ENCODE measurements at regions not wholly inside any gene's neighbourhood (a gene's known extent, or its start where the extent isn't known, plus 50 kb on each side); places are given as distances from the start of the nearest gene placed in this dataset.
A peak's percentile ranks its signal among the peaks of the same experiment; 100 is the strongest.
"Not testable (repeated sequence)": the region's sequence is repeated elsewhere in the genome, so short reads cannot be mapped to it uniquely, and the experiment has no call there.

- no peak for DNase-seq (ENCODE audit: low read depth)
These were observed 76.1 kb upstream of the PDSS1 start for GRCh38 chr10:26621243-26621888.

DNA sequence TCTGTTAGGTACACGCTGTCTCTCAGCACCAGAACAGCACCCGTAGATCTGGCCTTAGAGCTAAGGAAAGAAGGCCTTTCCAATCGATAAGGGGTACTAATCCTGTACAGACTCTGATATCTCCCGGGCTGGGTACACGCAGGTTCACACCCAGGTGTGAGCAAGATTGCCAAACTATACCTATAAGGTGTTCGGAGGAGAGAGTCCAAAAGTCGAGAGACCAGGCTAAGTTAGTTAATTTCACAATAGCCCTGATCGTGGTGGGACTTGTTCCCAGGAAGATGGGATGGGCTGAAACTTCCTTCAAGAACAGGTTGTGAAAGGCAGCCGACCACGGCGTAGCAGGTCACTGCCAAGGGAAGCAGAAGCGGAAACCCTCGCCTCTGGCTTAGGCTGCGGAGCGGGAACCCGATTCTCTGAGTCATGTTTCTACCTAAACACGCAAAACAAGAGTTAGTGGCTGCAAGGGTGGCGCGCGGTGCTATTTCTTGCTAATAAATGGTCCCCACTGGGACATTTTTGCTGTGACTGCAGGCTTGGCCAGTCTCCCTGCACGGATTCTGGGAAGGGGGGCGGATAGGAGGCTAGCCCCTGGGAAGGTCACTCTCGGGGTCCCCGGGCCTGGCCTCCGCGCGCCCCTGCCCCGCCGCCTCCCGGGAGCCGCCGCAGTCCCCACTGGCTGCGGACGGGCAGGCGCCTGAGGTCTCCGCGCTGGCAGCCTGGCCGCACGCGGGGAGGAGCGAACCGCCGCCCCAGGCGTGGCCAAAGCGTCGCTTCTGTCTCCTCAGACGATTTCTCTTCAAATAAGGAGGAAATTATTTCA lies 75.4 kb upstream of the PDSS1 start:
- no peak for DNase-seq (ENCODE audit: low read depth)

DNA sequence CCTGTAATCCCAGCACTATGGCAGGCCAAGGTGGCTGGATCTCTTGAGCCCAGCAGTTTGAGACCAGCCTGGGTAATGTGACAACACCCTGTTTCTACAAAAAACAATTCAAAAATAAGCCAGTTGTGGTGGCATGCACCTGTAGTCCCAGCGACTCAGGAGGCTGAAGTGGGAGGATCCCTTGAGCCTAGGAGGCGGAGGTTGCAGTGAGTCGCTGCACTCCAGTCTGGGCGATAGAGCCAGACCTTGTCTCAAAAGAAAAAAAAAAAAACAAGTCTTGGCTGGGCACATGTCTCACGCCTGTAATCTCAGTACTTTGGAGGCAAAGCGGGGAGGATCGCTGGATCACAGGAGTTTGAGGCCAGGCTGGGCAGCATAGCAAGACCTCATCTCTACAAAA lies 74.6 kb upstream of the PDSS1 start:
- DNase-seq (ENCODE audit: low read depth) = no peak

GRCh38 chr10:26624006-26624405 lies 73.5 kb upstream of the PDSS1 start:
- DNase-seq (ENCODE audit: low read depth) = no peak

GRCh38 chr10:26626066-26626465 lies 71.4 kb upstream of the PDSS1 start:
- no peak for DNase-seq (ENCODE audit: low read depth)

GRCh38 chr10:26627324-26627723 lies 70.2 kb upstream of the PDSS1 start:
- peak; percentile 5 for DNase-seq (ENCODE audit: low read depth)

- DNase-seq (ENCODE audit: low read depth) = no peak
These were observed 69.1 kb upstream of the PDSS1 start for GRCh38 chr10:26628395-26628794.

- not testable (repeated sequence) for DNase-seq (ENCODE audit: low read depth)
These were observed 65.3 kb upstream of the PDSS1 start for GRCh38 chr10:26632171-26632570.

DNA sequence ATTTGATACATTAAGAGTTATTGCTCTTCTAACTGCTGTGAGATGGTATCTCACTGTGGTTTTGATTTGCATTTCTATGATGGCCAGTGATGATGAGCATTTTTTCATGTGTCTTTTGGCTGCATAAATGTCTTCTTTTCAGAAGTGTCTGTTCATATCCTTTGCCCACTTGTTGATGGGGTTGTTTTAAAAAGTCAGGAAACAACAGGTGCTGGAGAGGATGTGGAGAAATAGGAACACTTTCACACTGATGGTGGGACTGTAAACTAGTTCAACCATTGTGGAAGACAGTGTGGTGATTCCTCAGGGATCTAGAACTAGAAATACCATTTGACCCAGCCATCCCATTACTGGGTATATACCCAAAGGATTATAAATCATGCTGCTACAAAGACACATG lies 63.4 kb upstream of the PDSS1 start:
- not testable (repeated sequence) for DNase-seq (ENCODE audit: low read depth)

DNA sequence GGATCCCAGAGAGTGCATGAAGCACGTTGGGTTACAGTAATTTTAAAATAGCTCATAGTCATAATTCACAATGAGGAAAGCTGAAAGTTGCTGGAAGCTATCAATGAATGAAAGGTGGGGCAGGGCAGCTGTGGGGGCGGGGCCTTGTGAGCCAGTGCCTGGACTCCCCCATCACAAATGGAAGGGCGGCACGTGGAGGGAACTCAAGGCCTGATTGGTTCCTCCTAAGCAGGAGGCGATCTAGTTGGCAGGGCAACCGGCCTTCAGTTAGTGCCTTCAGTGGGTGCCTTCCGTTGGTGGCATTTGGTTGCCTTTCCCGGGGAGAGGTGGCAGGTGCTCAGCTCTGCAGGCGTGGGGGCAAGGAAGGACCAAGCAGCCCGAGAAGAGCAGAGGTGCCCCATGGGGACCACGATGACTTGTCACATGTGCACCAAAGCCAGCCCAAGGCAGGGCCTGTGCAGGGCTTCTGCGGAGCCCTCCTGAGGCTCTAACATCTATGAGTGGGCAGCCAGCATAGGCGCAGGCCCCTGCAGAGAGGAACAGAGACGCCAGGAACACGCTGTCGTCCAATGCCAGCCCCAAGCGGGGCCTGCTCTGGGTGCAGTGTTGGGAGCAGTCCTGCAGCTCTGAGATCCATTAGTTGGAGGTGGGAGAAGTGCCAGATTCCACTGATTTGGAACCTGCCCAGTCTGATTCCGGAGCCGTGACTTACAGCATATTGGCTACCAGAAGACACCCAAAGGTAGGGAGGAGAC lies 59.8 kb upstream of the PDSS1 start:
- DNase-seq (ENCODE audit: low read depth) = no peak

- DNase-seq (ENCODE audit: low read depth) = no peak
These were observed 57.1 kb upstream of the PDSS1 start for GRCh38 chr10:26640391-26640790.

DNA sequence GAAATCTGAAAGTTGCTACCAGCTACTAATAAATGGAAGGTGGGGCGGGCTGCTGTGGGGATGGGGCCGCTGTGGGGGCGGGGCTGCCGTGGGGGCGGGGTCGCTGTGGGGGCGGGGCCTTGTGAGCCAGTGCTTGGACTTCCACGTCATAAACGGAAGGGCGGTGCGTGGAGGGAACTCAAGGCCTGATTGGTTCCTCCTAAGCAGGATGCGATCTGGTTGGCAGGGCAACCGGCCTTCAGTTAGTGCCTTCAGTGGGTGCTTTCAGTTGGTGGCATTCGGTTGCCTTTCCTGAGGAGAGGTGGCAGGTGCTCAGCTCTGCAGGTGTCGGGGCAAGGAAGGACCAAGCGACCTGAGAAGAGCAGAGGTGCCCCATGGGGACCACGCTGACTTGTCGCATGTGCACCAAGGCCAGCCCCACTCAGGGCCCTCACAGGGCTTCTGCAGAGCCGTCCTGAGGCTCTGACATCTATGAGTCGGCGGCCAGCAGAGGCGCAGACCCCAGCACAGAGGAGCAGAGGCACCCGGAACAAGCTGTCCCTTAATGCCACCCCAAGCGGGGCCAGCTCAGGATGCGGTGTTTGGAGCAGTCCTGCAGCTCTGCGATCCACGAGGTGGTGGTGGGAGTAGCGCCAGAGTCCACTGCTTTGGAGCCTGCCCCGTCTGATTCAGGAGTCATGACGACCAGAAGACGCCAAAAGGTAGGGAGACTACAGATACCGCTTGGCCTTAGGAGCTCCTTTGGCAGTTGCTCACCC lies 54.4 kb upstream of the PDSS1 start:
- no peak for DNase-seq (ENCODE audit: low read depth)

DNA sequence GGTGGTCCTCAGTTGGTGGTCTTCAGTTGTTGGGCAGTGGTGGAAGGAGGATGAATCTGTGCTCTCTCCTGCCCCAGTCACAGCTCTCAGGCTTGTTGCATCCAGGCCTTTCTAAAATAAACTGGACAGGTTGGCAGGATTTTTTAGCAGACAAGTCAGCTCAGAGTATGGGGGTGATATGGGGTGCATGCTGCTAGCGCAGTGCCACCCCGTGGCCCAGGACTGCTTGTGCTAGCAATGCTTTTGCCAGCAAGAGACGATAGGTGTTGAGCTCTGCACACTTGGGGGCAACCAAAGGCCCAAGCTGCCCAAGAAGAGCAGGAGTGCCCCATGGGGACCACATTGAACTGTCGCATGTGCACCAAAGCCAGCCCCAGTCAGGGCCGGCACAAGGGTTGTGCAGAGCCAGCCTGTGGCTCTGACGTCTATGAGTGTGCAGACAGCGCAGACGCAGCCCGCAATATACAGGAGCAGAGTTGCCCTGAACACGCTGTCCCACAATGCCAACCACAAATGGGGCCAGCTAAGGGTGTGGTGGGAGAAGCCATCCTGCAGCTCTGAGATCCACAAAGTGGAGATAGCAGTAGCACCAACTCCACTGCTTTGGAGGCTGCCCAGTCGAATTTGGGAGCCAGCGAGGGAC lies 49.8 kb upstream of the PDSS1 start:
- no peak for DNase-seq (ENCODE audit: low read depth)
